NCI-H748 treated with DMSO at 0.1 percent for 48 hours (cell line): ENCODE measurements at regions not wholly inside any gene's neighbourhood (a gene's known extent, or its start where the extent isn't known, plus 50 kb on each side); places are given as distances from the start of the nearest gene placed in this dataset.

Experiments used
- DNase-seq: peaks from one replicate; lab custom pipeline; 2025; lab: John Stamatoyannopoulos, UW

- no peak for DNase-seq
These were observed 488.3 kb downstream of the PPARGC1A start for GRCh38 chr4:23401572-23401971.

GRCh38 chr4:23392860-23393458 is 496.9 kb downstream of the PPARGC1A start:
- DNase-seq, result no peak

GRCh38 chr4:23390246-23390645 is 499.6 kb downstream of the PPARGC1A start:
- DNase-seq, result no peak

- DNase-seq, result no peak
These were observed 501.0 kb downstream of the PPARGC1A start for GRCh38 chr4:23388699-23389395.

- no peak for DNase-seq
These were observed 501.6 kb downstream of the PPARGC1A start for GRCh38 chr4:23388255-23388654.

GRCh38 chr4:23384741-23385140 is 505.1 kb downstream of the PPARGC1A start:
- no peak for DNase-seq

GRCh38 chr4:23382879-23383278 is 507.0 kb downstream of the PPARGC1A start:
- no peak for DNase-seq

GRCh38 chr4:23374259-23374658 is 515.6 kb downstream of the PPARGC1A start:
- DNase-seq, result no peak

GRCh38 chr4:23373261-23373660 is 516.6 kb downstream of the PPARGC1A start:
- no peak for DNase-seq

- DNase-seq, result no peak
These were observed 518.3 kb downstream of the PPARGC1A start for GRCh38 chr4:23371533-23371932.

- DNase-seq, result no peak
These were observed 520.5 kb downstream of the PPARGC1A start for GRCh38 chr4:23369331-23369730.

GRCh38 chr4:23368081-23368697 is 521.7 kb downstream of the PPARGC1A start:
- no peak for DNase-seq

- no peak for DNase-seq
These were observed 523.3 kb downstream of the PPARGC1A start for GRCh38 chr4:23366557-23366906.

- DNase-seq, result no peak
These were observed 523.8 kb downstream of the PPARGC1A start for GRCh38 chr4:23365871-23366556.

- no peak for DNase-seq
These were observed 524.8 kb downstream of the PPARGC1A start for GRCh38 chr4:23365086-23365485.

- no peak for DNase-seq
These were observed 525.7 kb downstream of the PPARGC1A start for GRCh38 chr4:23364167-23364566.

- DNase-seq, result no peak
These were observed 528.4 kb downstream of the PPARGC1A start for GRCh38 chr4:23361453-23361852.

GRCh38 chr4:23360718-23361117 is 529.1 kb downstream of the PPARGC1A start:
- no peak for DNase-seq

- no peak for DNase-seq
These were observed 534.6 kb downstream of the PPARGC1A start for GRCh38 chr4:23355258-23355657.

GRCh38 chr4:23353200-23353599 is 536.6 kb downstream of the PPARGC1A start:
- no peak for DNase-seq

GRCh38 chr4:23348789-23349498 is 540.9 kb downstream of the PPARGC1A start:
- DNase-seq, result no peak

GRCh38 chr4:23337292-23337691 is 552.6 kb downstream of the PPARGC1A start:
- no peak for DNase-seq
